Endothelial cell of hepatic sinusoid (primary cell): ENCODE measurements at regions not wholly inside any gene's neighbourhood (a gene's known extent, or its start where the extent isn't known, plus 50 kb on each side); places are given as distances from the start of the nearest gene placed in this dataset.

ENCODE experiments used
- in situ Hi-C: cut with HindIII; loops from 2 replicates; pipeline ENCODE4 v1.10.0; 2017; ENCODE audit warnings: low sequenced_read_pairs

DNA sequence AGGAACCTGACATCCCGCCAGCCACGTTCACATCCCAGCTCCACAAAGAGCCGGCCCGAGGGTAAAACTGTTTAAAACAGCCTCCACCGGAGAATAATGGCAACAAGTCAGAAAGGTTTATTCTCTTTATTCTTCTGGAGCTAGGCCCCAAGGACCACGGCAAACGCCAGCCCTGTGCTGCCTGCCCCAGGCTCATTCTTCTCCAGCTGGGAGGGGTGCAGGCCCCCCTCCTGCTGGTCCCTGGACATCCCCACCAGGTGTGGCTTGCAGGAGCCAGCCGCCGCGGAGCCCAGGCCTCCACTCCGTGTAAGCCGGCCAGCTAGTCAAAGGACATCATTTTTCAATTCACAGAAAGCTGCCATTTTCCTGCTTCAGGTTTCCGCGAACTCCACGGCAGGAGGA, 65.8 kb upstream of the SALL3 start:
- in situ Hi-C loops = no loop called here

DNA sequence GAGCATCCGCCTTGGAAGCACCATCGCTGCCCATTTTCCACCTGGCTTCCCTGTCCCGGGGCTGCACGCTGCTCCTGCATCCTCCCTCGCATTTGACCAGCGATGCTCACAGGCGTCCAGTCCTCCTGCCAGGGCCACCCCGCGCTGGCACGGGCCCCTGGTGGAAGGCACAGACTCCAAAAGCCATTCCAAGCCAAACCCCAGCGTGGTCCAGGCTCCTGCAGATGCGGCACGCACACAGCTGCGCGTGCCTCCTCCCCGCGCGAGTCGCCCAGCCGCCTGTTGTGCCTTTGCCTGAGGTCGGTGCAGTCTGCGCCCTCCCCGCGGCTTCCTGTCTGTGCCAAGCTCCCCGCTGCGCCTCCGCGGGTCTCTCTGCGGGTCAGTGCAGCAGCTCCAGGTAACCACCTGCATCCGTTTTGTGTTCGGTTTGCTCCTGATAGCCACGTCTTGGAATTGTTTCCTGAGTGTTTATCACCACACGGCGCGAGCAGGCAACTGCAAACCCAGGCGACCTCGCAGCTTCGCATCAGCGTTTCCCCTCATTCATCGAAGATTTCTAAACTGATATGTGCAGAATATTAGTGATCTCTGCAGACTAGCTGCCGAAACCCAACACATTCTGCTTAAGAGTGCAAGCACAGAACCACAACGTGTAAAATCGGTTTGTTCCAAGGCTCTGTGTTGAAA, 65.2 kb upstream of the SALL3 start:
- in situ Hi-C loops = no loop called here

- in situ Hi-C loops = no loop called here
Observed at GRCh38 chr18:78915446-78916008, 64.1 kb upstream of the SALL3 start.

DNA sequence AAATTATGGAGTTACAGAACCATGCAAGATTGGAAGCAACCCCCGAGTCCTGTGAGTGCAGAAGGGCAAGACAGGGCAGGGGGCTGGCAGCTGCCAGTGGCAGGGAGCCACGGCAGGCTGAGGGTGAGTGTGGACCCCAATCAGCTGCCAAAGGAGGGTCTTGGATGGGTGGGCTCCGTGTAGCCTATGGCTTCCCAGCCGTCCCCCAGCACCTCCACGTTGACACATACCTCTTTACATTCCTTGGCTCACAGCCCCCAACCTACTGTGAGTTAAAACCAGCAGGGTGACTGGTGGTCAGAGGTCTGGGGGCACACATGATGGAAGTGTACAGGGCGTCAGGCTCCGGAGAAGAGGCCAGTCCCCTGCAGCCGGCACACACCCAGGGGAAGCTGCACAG, 60.9 kb upstream of the SALL3 start:
- in situ Hi-C loops = no loop called here

GRCh38 chr18:78919956-78920355, 59.7 kb upstream of the SALL3 start:
- in situ Hi-C loops = no loop called here

DNA sequence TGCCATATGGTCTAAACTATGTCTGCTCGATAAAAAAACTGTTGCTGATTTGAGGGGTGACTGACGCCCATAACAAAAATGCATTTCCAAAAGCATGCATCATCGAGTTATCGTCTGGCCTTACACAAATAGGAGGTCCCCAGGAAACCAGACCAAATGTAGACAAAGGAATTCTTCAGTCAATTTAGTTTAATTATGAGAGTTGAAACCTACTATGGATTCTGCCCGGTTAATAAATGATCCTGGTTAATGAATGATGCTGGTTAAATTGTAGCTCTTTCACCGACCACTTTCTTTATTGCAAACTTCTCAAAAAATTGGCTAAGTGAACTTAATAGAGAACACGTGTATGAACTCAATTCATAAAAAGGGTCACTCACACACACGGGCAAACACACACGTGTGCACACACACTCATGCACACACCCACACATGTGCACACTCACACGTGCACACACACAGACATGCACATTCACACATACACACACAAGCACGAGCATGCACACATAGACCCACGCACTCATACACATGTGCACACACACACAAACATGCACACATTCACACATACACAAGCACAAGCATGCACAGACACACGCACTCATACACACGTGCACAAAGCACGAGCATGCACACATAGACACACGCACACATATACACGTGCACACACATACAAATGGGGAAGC, 59.0 kb upstream of the SALL3 start:
- in situ Hi-C loops = no loop called here

GRCh38 chr18:78922856-78923255, 56.8 kb upstream of the SALL3 start:
- in situ Hi-C loops = no loop called here

GRCh38 chr18:78924301-78924700, 55.3 kb upstream of the SALL3 start:
- in situ Hi-C loops = no loop called here

- in situ Hi-C loops = no loop called here
Observed at GRCh38 chr18:78924786-78925540, 54.7 kb upstream of the SALL3 start.

- in situ Hi-C loops = no loop called here
Observed at GRCh38 chr18:78925557-78926242, 53.9 kb upstream of the SALL3 start.

- in situ Hi-C loops = no loop called here
Observed at GRCh38 chr18:78926243-78926615, 53.4 kb upstream of the SALL3 start.

GRCh38 chr18:78927156-78927555, 52.5 kb upstream of the SALL3 start:
- in situ Hi-C loops = no loop called here

GRCh38 chr18:78927616-78928015, 52.0 kb upstream of the SALL3 start:
- in situ Hi-C loops = no loop called here

- in situ Hi-C loops = no loop called here
Observed at GRCh38 chr18:78928076-78928475, 51.5 kb upstream of the SALL3 start.

DNA sequence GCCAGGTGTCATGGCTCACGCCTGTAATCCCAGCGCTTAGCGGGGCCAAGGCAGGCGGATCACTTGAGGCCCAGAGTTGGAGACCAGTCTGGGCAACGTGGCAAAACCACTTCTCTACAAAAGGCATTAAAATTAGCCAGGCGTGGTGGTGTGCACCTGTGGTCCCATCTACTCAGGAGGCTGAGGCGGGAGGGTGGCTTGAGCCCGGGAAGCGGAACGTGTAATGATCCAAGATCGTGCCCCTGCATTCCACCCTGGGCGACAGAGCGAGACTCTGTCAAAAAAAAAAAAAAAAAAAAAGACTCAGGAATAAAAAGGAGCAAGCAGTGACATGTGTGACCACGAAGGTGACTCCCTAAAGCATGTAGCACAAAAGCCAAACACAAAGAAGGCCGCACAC, 50.1 kb upstream of the SALL3 start:
- in situ Hi-C loops = no loop called here
